BLaER1 (cell line): ENCODE measurements at regions not wholly inside any gene's neighbourhood (a gene's known extent, or its start where the extent isn't known, plus 50 kb on each side); places are given as distances from the start of the nearest gene placed in this dataset.

Experiments
- H3K27ac ChIP-seq: shearing (Covaris generic); formaldehyde crosslinking; 2 replicates; pipeline ENCODE4 v1.8.1; 2022
- H3K27me3 ChIP-seq: shearing (Covaris generic); formaldehyde crosslinking; 2 replicates; pipeline ENCODE4 v1.8.1; 2022
- H3K36me3 ChIP-seq: shearing (Covaris generic); formaldehyde crosslinking; 2 replicates; pipeline ENCODE4 v1.8.1; 2022
- H3K4me1 ChIP-seq: shearing (Covaris generic); formaldehyde crosslinking; 2 replicates; pipeline ENCODE4 v1.8.1; 2022
- H3K4me2 ChIP-seq: shearing (Covaris generic); formaldehyde crosslinking; 2 replicates; pipeline ENCODE4 v1.8.1; 2022
- H3K4me3 ChIP-seq: shearing (Covaris generic); formaldehyde crosslinking; 2 replicates; pipeline ENCODE4 v1.8.1; 2022
- H3K9ac ChIP-seq: shearing (Covaris generic); formaldehyde crosslinking; 2 replicates; pipeline ENCODE4 v1.8.1; 2022
- H3K9me3 ChIP-seq: shearing (Covaris generic); formaldehyde crosslinking; 2 replicates; pipeline ENCODE4 v1.8.1; 2022
- H4K20me1 ChIP-seq: shearing (Covaris generic); formaldehyde crosslinking; 2 replicates; pipeline ENCODE4 v1.8.1; 2022
- Cebpa-rat ChIP-seq: shearing (Covaris generic); IDR thresholded peaks from 2 replicates; pipeline ENCODE4 v1.8.1; 2022

GRCh38 chr5:82397741-82398320 is 119.7 kb upstream of the RPS23 start:
- no peaks in the 10 kb centered on the region for H3K9me3 ChIP-seq
- no peaks in the 10 kb centered on the region for H3K4me1 ChIP-seq
- no peaks in the 10 kb centered on the region; the same call in 1 of the 2 replicates for H3K27me3 ChIP-seq
- TF ChIP-seq Cebpa-rat, result no peak
- H3K4me2 ChIP-seq, result no peak overlapping the region
- H3K27ac ChIP-seq, result no peak overlapping the region
- H4K20me1 ChIP-seq, result no peaks in the 10 kb centered on the region
- H3K4me3 ChIP-seq, result no peak overlapping the region
- no peaks in the 10 kb centered on the region for H3K36me3 ChIP-seq
- H3K9ac ChIP-seq, result no peak overlapping the region

- no peaks in the 10 kb centered on the region for H3K9me3 ChIP-seq
- no peaks in the 10 kb centered on the region for H3K4me1 ChIP-seq
- H3K4me2 ChIP-seq, result no peak overlapping the region
- TF ChIP-seq Cebpa-rat, result no peak
- no peaks in the 10 kb centered on the region for H4K20me1 ChIP-seq
- no peak overlapping the region for H3K27ac ChIP-seq
- H3K9ac ChIP-seq, result no peak overlapping the region
- no peak overlapping the region for H3K4me3 ChIP-seq
- no peaks in the 10 kb centered on the region for H3K36me3 ChIP-seq
- no peaks in the 10 kb centered on the region for H3K27me3 ChIP-seq
Measured at GRCh38 chr5:82396871-82397514, 118.8 kb upstream of the RPS23 start.

- no peak overlapping the region for H3K9ac ChIP-seq
- H3K9me3 ChIP-seq, result no peaks in the 10 kb centered on the region
- no peak overlapping the region for H3K4me2 ChIP-seq
- no peaks in the 10 kb centered on the region for H3K4me1 ChIP-seq
- TF ChIP-seq Cebpa-rat, result no peak
- no peak overlapping the region for H3K27ac ChIP-seq
- H4K20me1 ChIP-seq, result no peaks in the 10 kb centered on the region
- no peaks in the 10 kb centered on the region for H3K27me3 ChIP-seq
- H3K36me3 ChIP-seq, result no peaks in the 10 kb centered on the region
- H3K4me3 ChIP-seq, result no peak overlapping the region
Measured at GRCh38 chr5:82396396-82396795, 118.2 kb upstream of the RPS23 start.

- Histone ChIP-seq H3K27ac (no peak overlapping the region), H3K27me3 (no peaks in the 10 kb centered on the region), H3K4me2 (no peak overlapping the region), H4K20me1 (no peaks in the 10 kb centered on the region), H3K9ac (no peak overlapping the region), H3K36me3 (no peaks in the 10 kb centered on the region), H3K4me1 (no peaks in the 10 kb centered on the region), H3K4me3 (no peak overlapping the region), H3K9me3 (no peaks in the 10 kb centered on the region)
- no peak for TF ChIP-seq Cebpa-rat
Measured at GRCh38 chr5:82393951-82394350, 115.8 kb upstream of the RPS23 start.

DNA sequence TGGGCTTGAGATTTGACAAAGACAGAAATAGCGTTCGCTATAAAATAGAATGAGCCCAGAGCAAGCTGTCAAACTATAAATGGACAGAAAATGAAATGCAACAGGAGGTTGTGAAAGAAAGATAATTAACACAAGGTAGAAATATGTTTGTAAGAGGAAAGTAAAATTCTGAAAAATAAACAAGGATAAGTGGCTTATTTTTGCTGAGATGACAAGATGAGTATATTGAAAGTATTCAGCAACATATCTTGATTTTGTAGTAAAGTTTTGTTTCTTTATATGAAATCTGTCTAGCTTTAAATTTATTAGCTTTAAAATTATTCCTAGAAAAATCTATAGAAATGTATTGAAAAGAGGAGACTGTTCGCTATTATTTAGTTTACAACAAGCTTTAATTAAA is 111.9 kb upstream of the RPS23 start:
- H3K27ac ChIP-seq, result no peak overlapping the region
- H3K27me3 ChIP-seq, result no peaks in the 10 kb centered on the region
- H4K20me1 ChIP-seq, result no peaks in the 10 kb centered on the region
- H3K36me3 ChIP-seq, result no peaks in the 10 kb centered on the region
- no peak overlapping the region for H3K4me3 ChIP-seq
- TF ChIP-seq Cebpa-rat, result no peak
- no peaks in the 10 kb centered on the region for H3K4me1 ChIP-seq
- no peak overlapping the region for H3K9ac ChIP-seq
- H3K4me2 ChIP-seq, result no peak overlapping the region
- H3K9me3 ChIP-seq, result no peaks in the 10 kb centered on the region

DNA sequence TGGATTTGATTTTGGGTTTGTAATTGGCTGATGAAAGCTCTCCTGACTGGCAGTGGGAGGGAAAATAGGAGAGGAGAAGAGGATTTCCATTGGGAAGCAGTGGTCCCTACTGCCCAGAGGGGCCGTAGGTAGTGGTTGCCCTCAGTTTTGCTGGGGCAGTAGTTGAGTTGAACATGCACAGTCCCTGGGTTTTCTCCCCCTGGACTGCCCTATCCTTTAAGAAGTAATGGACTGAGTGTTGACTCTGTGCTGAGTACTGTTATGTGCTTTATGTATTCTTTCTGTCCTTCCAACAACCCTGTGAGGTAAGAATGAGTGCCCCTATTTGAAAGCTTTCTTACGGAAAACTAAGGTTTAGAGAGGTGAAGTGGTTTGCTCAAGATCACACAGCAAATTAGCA is 111.2 kb upstream of the RPS23 start:
- Histone ChIP-seq H3K36me3 (no peaks in the 10 kb centered on the region), H3K9me3 (no peaks in the 10 kb centered on the region), H3K4me1 (no peaks in the 10 kb centered on the region), H3K27me3 (no peaks in the 10 kb centered on the region), H3K4me2 (no peak overlapping the region), H4K20me1 (no peaks in the 10 kb centered on the region), H3K27ac (no peak overlapping the region), H3K9ac (no peak overlapping the region), H3K4me3 (no peak overlapping the region)
- no peak for TF ChIP-seq Cebpa-rat

DNA sequence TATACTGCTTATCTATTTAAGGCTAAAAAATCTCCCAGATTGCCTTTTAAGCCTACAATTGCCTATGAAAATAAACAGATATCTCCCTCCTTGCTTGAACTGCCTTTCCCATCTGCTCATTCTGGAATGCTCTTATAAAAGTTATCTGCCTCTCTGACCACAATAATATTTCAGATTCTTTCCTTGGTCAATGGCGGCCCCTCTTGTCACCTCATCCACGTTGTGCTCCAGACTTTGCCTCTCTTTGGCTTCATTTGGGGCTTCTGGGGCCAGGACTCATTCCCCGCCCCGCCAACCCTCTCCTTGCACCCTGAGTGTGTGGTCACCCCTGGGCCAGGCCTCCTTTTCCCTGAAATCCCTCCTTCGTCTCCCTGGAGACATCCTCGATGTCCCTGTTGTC is 110.0 kb upstream of the RPS23 start:
- H3K4me2 ChIP-seq, result no peak overlapping the region
- H3K27ac ChIP-seq, result no peak overlapping the region
- no peaks in the 10 kb centered on the region for H3K36me3 ChIP-seq
- TF ChIP-seq Cebpa-rat, result no peak
- H3K27me3 ChIP-seq, result no peaks in the 10 kb centered on the region
- no peak overlapping the region for H3K9ac ChIP-seq
- H4K20me1 ChIP-seq, result no peaks in the 10 kb centered on the region
- no peak overlapping the region for H3K4me3 ChIP-seq
- no peaks in the 10 kb centered on the region for H3K9me3 ChIP-seq
- no peaks in the 10 kb centered on the region for H3K4me1 ChIP-seq

- H3K27me3 ChIP-seq, result no peaks in the 10 kb centered on the region
- TF ChIP-seq Cebpa-rat, result no peak
- no peaks in the 10 kb centered on the region for H3K4me1 ChIP-seq
- H4K20me1 ChIP-seq, result no peaks in the 10 kb centered on the region
- H3K9ac ChIP-seq, result no peak overlapping the region
- H3K4me2 ChIP-seq, result no peak overlapping the region
- H3K27ac ChIP-seq, result no peak overlapping the region
- no peaks in the 10 kb centered on the region for H3K9me3 ChIP-seq
- no peak overlapping the region for H3K4me3 ChIP-seq
- no peaks in the 10 kb centered on the region for H3K36me3 ChIP-seq
Measured at GRCh38 chr5:82387819-82388166, 109.6 kb upstream of the RPS23 start.

- Histone ChIP-seq H3K9me3 (no peaks in the 10 kb centered on the region), H3K27ac (no peak overlapping the region)
Measured at GRCh38 chr5:82387001-82387818, 109.1 kb upstream of the RPS23 start.

DNA sequence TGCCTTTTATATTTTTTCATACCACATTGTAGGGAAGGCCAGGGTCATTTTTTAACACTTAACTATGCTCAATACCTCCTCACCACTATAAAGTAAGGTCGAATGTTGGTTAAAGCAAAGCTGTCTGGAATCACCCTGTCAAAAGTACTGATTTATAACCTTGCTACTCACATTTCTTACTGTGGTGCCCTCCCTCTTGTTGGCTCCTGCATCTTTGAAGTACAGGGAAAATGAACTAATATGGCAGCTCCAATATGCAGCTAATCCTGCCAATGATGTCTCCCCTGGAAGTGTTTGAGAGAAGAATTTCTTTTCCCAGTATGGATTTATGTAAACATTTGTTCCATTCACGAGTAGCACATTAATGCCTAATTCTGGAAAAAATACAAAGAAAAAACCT is 108.4 kb upstream of the RPS23 start:
- H3K27ac ChIP-seq, result no peak overlapping the region
- no peak overlapping the region for H3K9ac ChIP-seq
- H3K4me3 ChIP-seq, result no peak overlapping the region
- H3K4me1 ChIP-seq, result no peaks in the 10 kb centered on the region
- H3K4me2 ChIP-seq, result no peak overlapping the region
- H3K36me3 ChIP-seq, result no peaks in the 10 kb centered on the region
- H3K27me3 ChIP-seq, result no peaks in the 10 kb centered on the region
- no peak for TF ChIP-seq Cebpa-rat
- H3K9me3 ChIP-seq, result no peaks in the 10 kb centered on the region
- H4K20me1 ChIP-seq, result no peaks in the 10 kb centered on the region

More at GRCh38 chr5:82387001-82387818, 109.1 kb upstream of the RPS23 start:
- no peaks in the 10 kb centered on the region for H3K27me3 ChIP-seq
- no peaks in the 10 kb centered on the region for H3K4me1 ChIP-seq
- no peaks in the 10 kb centered on the region for H3K36me3 ChIP-seq
- no peak overlapping the region for H3K4me3 ChIP-seq
- H3K4me2 ChIP-seq, result no peak overlapping the region
- no peak for TF ChIP-seq Cebpa-rat
- H4K20me1 ChIP-seq, result no peaks in the 10 kb centered on the region
- no peak overlapping the region for H3K9ac ChIP-seq
